Breast epithelium (tissue), 4 donors: ENCODE measurements at regions not wholly inside any gene's neighbourhood (a gene's known extent, or its start where the extent isn't known, plus 50 kb on each side); places are given as distances from the start of the nearest gene placed in this dataset.

Experiments
- DNase-seq, 2 donors: peaks; one replicate each; pipeline ENCODE4 v3.0.0-alpha.2; 2019; ENCODE audit warnings: low spot score in 2 of 2
- H3K27ac ChIP-seq, 2 donors: fragments of 200-600 bp; sonication (generic) in 1 of 2; one replicate each; pipeline ENCODE4 v1.5.1; 2016 to 2019; ENCODE audit warnings: mild to moderate bottlenecking in 1 of 2
- H3K27me3 ChIP-seq, 2 donors: fragments of 200-600 bp; sonication (generic) in 1 of 2; one replicate each; pipeline versions ENCODE4 v1.5.1 to v1.6.0; 2017 to 2019; ENCODE audit warnings: control low read depth in 1 of 2, mild to moderate bottlenecking in 1 of 2
- H3K36me3 ChIP-seq: fragments of 200-600 bp; one replicate; pipeline ENCODE4 v1.5.1; 2019
- H3K4me1 ChIP-seq, 2 donors: fragments of 200-600 bp; sonication (generic); one replicate each; pipeline ENCODE4 v1.5.1; 2016 to 2019; ENCODE audit warnings: control low read depth in 1 of 2
- H3K4me3 ChIP-seq, 3 donors: fragments of 200-600 bp; sonication (generic); 1 replicate in 2 of 3; 2 replicates in 1 of 3; pipeline ENCODE4 v1.5.1; 2016 to 2019; ENCODE audit warnings: mild to moderate bottlenecking in 3 of 3, moderate library complexity in 2 of 3
- H3K9me3 ChIP-seq, 2 donors: fragments of 200-600 bp; sonication (generic) in 1 of 2; one replicate each; pipeline ENCODE4 v1.5.1; 2016 to 2019; ENCODE audit warnings: control low read depth in 1 of 2
- CTCF ChIP-seq, 3 donors: fragments of 450-650 bp; IDR thresholded peaks; one replicate each; pipeline ENCODE4 v1.5.1; 2016 to 2017; ENCODE audit warnings: antibody characterized with exemption in 3 of 3, mild to moderate bottlenecking in 3 of 3, moderate library complexity in 3 of 3
- POLR2A ChIP-seq: fragments of 450-650 bp; IDR thresholded peaks from one replicate; pipeline ENCODE4 v1.6.1; 2016; ENCODE audit warnings: antibody characterized with exemption, mild to moderate bottlenecking, moderate library complexity
- POLR2AphosphoS5 ChIP-seq, 3 donors: sonication (generic); formaldehyde crosslinking; IDR thresholded peaks; one replicate each; pipeline ENCODE4 v1.6.1; 2017; ENCODE audit warnings: antibody characterized with exemption in 3 of 3
- intact Hi-C: fragments of 100-400 bp; cut with DNase I; formaldehyde crosslinking; loops from one replicate; pipeline ENCODE4 v1.15.1; 2023; ENCODE audit warnings: low total_unique reads

GRCh38 chr3:182284793-182285192 lies 508.5 kb upstream of the ATP11B start:
- no peak for DNase-seq
- H3K9me3 ChIP-seq, result no peaks in the 10 kb centered on the region
- no peaks in the 10 kb centered on the region for H3K4me1 ChIP-seq
- H3K4me3 ChIP-seq, result no peak overlapping the region
- intact Hi-C loops, result no loop called here
- TF ChIP-seq POLR2A (no peak), CTCF (IDR thresholded peaks at IDR 0.05) (no peak), POLR2AphosphoS5 (IDR thresholded peaks at IDR 0.05) (no peak)
- H3K27me3 ChIP-seq, result no peaks in the 10 kb centered on the region
- H3K27ac ChIP-seq, result peak overlapping the region; percentile 12 to 58
- H3K36me3 ChIP-seq, result no peaks in the 10 kb centered on the region

- Histone ChIP-seq H3K4me3 (no peak overlapping the region), H3K27ac (no peak overlapping the region), H3K36me3 (no peaks in the 10 kb centered on the region), H3K27me3 (no peaks in the 10 kb centered on the region), H3K9me3 (no peaks in the 10 kb centered on the region), H3K4me1 (no peaks in the 10 kb centered on the region)
- intact Hi-C loops, result no loop called here
- TF ChIP-seq CTCF (IDR thresholded peaks at IDR 0.05) (no peak), POLR2AphosphoS5 (IDR thresholded peaks at IDR 0.05) (no peak), POLR2A (no peak)
- no peak for DNase-seq
These were observed 500.7 kb upstream of the ATP11B start for GRCh38 chr3:182292591-182292990.

- H3K4me1 ChIP-seq, result no peaks in the 10 kb centered on the region
- H3K9me3 ChIP-seq, result no peaks in the 10 kb centered on the region
- no peaks in the 10 kb centered on the region for H3K36me3 ChIP-seq
- no peak for DNase-seq
- H3K4me3 ChIP-seq, result no peak overlapping the region
- no peaks in the 10 kb centered on the region for H3K27me3 ChIP-seq
- H3K27ac ChIP-seq, result no peak overlapping the region
- TF ChIP-seq POLR2AphosphoS5 (IDR thresholded peaks at IDR 0.05) (no peak), POLR2A (no peak), CTCF (IDR thresholded peaks at IDR 0.05) (no peak)
- intact Hi-C loops, result no loop called here
These were observed 499.0 kb upstream of the ATP11B start for GRCh38 chr3:182294256-182294655.

GRCh38 chr3:182294696-182295095 lies 498.6 kb upstream of the ATP11B start:
- H3K9me3 ChIP-seq, result no peaks in the 10 kb centered on the region
- H3K27ac ChIP-seq, result no peak overlapping the region
- DNase-seq, result no peak
- H3K36me3 ChIP-seq, result no peaks in the 10 kb centered on the region
- H3K4me3 ChIP-seq, result no peak overlapping the region
- no peaks in the 10 kb centered on the region for H3K4me1 ChIP-seq
- no peaks in the 10 kb centered on the region for H3K27me3 ChIP-seq
- TF ChIP-seq POLR2AphosphoS5 (IDR thresholded peaks at IDR 0.05), result no peak
- no peak for TF ChIP-seq CTCF (IDR thresholded peaks at IDR 0.05)
- TF ChIP-seq POLR2A, result no peak
- intact Hi-C loops, result no loop called here

GRCh38 chr3:182300266-182300665 lies 493.0 kb upstream of the ATP11B start:
- H3K27ac ChIP-seq, result no peak overlapping the region
- H3K9me3 ChIP-seq, result no peaks in the 10 kb centered on the region
- intact Hi-C loops, result no loop called here
- no peak for DNase-seq
- no peaks in the 10 kb centered on the region for H3K4me1 ChIP-seq
- H3K36me3 ChIP-seq, result no peaks in the 10 kb centered on the region
- no peak for TF ChIP-seq POLR2AphosphoS5 (IDR thresholded peaks at IDR 0.05)
- TF ChIP-seq POLR2A, result no peak
- TF ChIP-seq CTCF (IDR thresholded peaks at IDR 0.05), result no peak
- H3K4me3 ChIP-seq, result no peak overlapping the region
- H3K27me3 ChIP-seq, result no peaks in the 10 kb centered on the region
